ENCODE measurements at regions not wholly inside any gene's neighbourhood (a gene's known extent, or its start where the extent isn't known, plus 50 kb on each side); places are given as distances from the start of the nearest gene placed in this dataset.

- TF ChIP-seq REST (IDR thresholded peaks at IDR 0.05; ENCODE audit: low read depth), result no peak
- no peak for TF ChIP-seq EZH2 (IDR thresholded peaks at IDR 0.05)
- no peak for TF ChIP-seq ATF3 (IDR thresholded peaks at IDR 0.05)
- TF ChIP-seq POLR2AphosphoS5 (IDR thresholded peaks at IDR 0.05; ENCODE audit: low read depth, low read length), result no peak
- no peak for TF ChIP-seq CBX3 (IDR thresholded peaks at IDR 0.05; ENCODE audit: low read depth)
- no peak for TF ChIP-seq CEBPB (IDR thresholded peaks at IDR 0.05; ENCODE audit: low read depth)
- TF ChIP-seq ELF1 (IDR thresholded peaks at IDR 0.05; ENCODE audit: borderline replicate concordance, low read depth), result no peak
- no peak for TF ChIP-seq ZNF274 (IDR thresholded peaks at IDR 0.05; ENCODE audit: low read depth, low read length)
- no peak for TF ChIP-seq SIN3A (IDR thresholded peaks at IDR 0.05; ENCODE audit: low read depth)
- no peak for TF ChIP-seq MAX (IDR thresholded peaks at IDR 0.05)
Measured at GRCh38 chr3:65017359-65017758, 329.6 kb upstream of the ADAMTS9 start (continued).

- H4K20me1 ChIP-seq (ENCODE audit: insufficient read depth), result no peaks in the 10 kb centered on the region
- H3K4me1 ChIP-seq (ENCODE audit: control insufficient read depth in 1 of 2, insufficient read depth in 2 of 2, low read length in 2 of 2), result no peaks in the 10 kb centered on the region
- H3K9me3 ChIP-seq (ENCODE audit: control insufficient read depth in 1 of 2, insufficient read depth in 1 of 2, low read depth in 1 of 2, low read length in 2 of 2), result no peaks in the 10 kb centered on the region
- no peaks in the 10 kb centered on the region for H3K79me2 ChIP-seq (ENCODE audit: insufficient read depth, low read length)
- no peak overlapping the region for H3K4me3 ChIP-seq (replicated peaks in 1 of 2; ENCODE audit: low read depth in 1 of 2, low read length in 2 of 2)
- no peaks in the 10 kb centered on the region for H3K9me2 ChIP-seq (ENCODE audit: insufficient read depth)
- no peaks in the 10 kb centered on the region for H3K36me3 ChIP-seq (ENCODE audit: control insufficient read depth in 1 of 2, insufficient read depth in 2 of 2, low read length in 2 of 2)
- POLR2A ChIA-PET, result no interaction called here
- DNase-seq (ENCODE audit: low read depth, low spot score), result no peak
- H3K4me2 ChIP-seq (ENCODE audit: low read length), result no peak overlapping the region
- peaks cover 33% of the 10 kb centered on the region; the same call in 1 of the 2 replicates for H3K27me3 ChIP-seq (ENCODE audit: insufficient read depth, low read length)
- RAD21 ChIA-PET (ENCODE audit: low non-redundant PET in 1 of 2, low total read pairs in 2 of 2, uncharacterized antibody in 2 of 2, unreplicated experiment in 2 of 2), result no interaction called here
- H3K9ac ChIP-seq (ENCODE audit: low read length), result no peak overlapping the region
- no peak for ATAC-seq
- H2AFZ ChIP-seq (ENCODE audit: low read depth, low read length, poor library complexity, severe bottlenecking), result no peak overlapping the region
- H3K27ac ChIP-seq (ENCODE audit: low read depth, low read length), result no peak overlapping the region
- no TSS peak for BruUV-seq (replicated peaks)
- intact Hi-C loops (cut with micrococcal nuclease), result no loop called here
- CTCF ChIA-PET, result no interaction called here
- TF ChIP-seq ELF1 (IDR thresholded peaks at IDR 0.05; ENCODE audit: borderline replicate concordance, low read depth) (no peak), ZBTB33 (IDR thresholded peaks at IDR 0.05; ENCODE audit: extremely low read depth, insufficient replicate concordance, low read length) (no peak), ZNF274 (IDR thresholded peaks at IDR 0.05; ENCODE audit: low read depth, low read length) (no peak), ZFX (IDR thresholded peaks at IDR 0.05) (no peak), TCF7L2 (IDR thresholded peaks at IDR 0.05; ENCODE audit: borderline replicate concordance, extremely low read depth, insufficient read depth, insufficient read length) (no peak), SRF (IDR thresholded peaks at IDR 0.05; ENCODE audit: low read depth) (no peak), MAX (IDR thresholded peaks at IDR 0.05) (no peak), FOSL1 (IDR thresholded peaks at IDR 0.05; ENCODE audit: low read depth) (no peak), EZH2 (IDR thresholded peaks at IDR 0.05) (no peak), RAD21 (IDR thresholded peaks at IDR 0.05; ENCODE audit: low read depth) (no peak), SP1 (IDR thresholded peaks at IDR 0.05; ENCODE audit: low read depth) (no peak), SIN3A (IDR thresholded peaks at IDR 0.05; ENCODE audit: low read depth) (no peak)
Measured at GRCh38 chr3:65015711-65016110, 327.9 kb upstream of the ADAMTS9 start.
